HepG2 (cell line): ENCODE measurements at regions not wholly inside any gene's neighbourhood (a gene's known extent, or its start where the extent isn't known, plus 50 kb on each side); places are given as distances from the start of the nearest gene placed in this dataset.

Experiments
- ATAC-seq: fragments of 200-7000 bp; cut with Tn5 transposase; 3 replicates; pipeline ENCODE4 v1.9.1; 2020; ENCODE audit warnings: mild to moderate bottlenecking, moderate library complexity
- BruUV-seq: library from RNA; stranded (reverse); fragments of 400-500 nt; replicated peaks from 2 replicates; lab custom pipeline; 2021; lab: Mats Ljungman, UMichigan
- CTCF ChIA-PET: fragments of 300-600 bp; formaldehyde crosslinking; extraction: SDS; loops from one replicate; lab custom pipeline; 2021; ENCODE audit warnings: low total read pairs, inconsistent platforms, low intra/inter-chr PET ratio; lab: Yijun Ruan, JAX
- POLR2A ChIA-PET: fragments of 350-600 bp; sonication (Branson Sonifier 250); formaldehyde crosslinking; loops from one replicate; lab custom pipeline; 2020; ENCODE audit warnings: antibody characterized with exemption, inconsistent platforms; lab: Yijun Ruan, JAX
- DNase-seq: peaks from one replicate; pipeline ENCODE4 v3.0.0-alpha.2; 2015; ENCODE audit warnings: low spot score
- FAIRE-seq: peaks from 3 replicates; lab custom pipeline; 2011; peaks lifted over from hg19 to GRCh38; lab: Jason Lieb, UNC
- H2AFZ ChIP-seq: one replicate; pipeline ENCODE4 v1.6.1; 2011; ENCODE audit warnings: low read length, inconsistent platforms
- H3K27ac ChIP-seq: fragments of 300-600 bp; 3 replicates; pipeline ENCODE4 v1.8.0; 2011; ENCODE audit warnings: mixed run types, mild to moderate bottlenecking, mixed read lengths, low read length, inconsistent platforms; ENCODE audit not compliant: insufficient read depth; ENCODE audit errors: extremely low read length
- H3K27me3 ChIP-seq, 2 experiments: fragments of 200-600 bp in 1 of 2; 2 replicates in 1 of 2; 3 replicates in 1 of 2; pipeline versions ENCODE4 v1.6.0 to v1.8.0; 2011; ENCODE audit warnings: low read length in 2 of 2, mild to moderate bottlenecking in 2 of 2, moderate library complexity in 2 of 2, inconsistent platforms in 1 of 2; ENCODE audit not compliant: insufficient read depth in 2 of 2, control insufficient read depth in 1 of 2
- H3K36me3 ChIP-seq, 2 experiments: fragments of 200-600 bp in 1 of 2; replicated peaks in 1 of 2; 2 replicates in 1 of 2; 3 replicates in 1 of 2; pipeline versions ENCODE4 v1.5.1 to v1.8.0; 2011; ENCODE audit warnings: low read length in 2 of 2, inconsistent platforms in 1 of 2; ENCODE audit not compliant: insufficient read depth in 2 of 2, control insufficient read depth in 1 of 2
- H3K4me1 ChIP-seq: 2 replicates; pipeline ENCODE4 v1.5.1; 2012; ENCODE audit warnings: low read length, inconsistent platforms; ENCODE audit not compliant: insufficient read depth
- H3K4me2 ChIP-seq: 2 replicates; pipeline ENCODE4 v1.6.0; 2011; ENCODE audit warnings: low read depth, low read length, inconsistent platforms
- H3K4me3 ChIP-seq, 3 experiments: fragments of 200-600 bp in 1 of 3; sonication (generic), shearing (Covaris generic) in 1 of 3; replicated peaks in 1 of 3; 2 replicates each; pipeline ENCODE4 v1.5.1; 2011 to 2016; ENCODE audit warnings: low read length in 3 of 3, inconsistent platforms in 2 of 3, low read depth in 2 of 3, mild to moderate bottlenecking in 2 of 3, control low read depth in 1 of 3, mixed read lengths in 1 of 3; ENCODE audit not compliant: insufficient read depth in 1 of 3
- H3K79me2 ChIP-seq: one replicate; pipeline ENCODE4 v1.6.1; 2011; ENCODE audit warnings: low read length, inconsistent platforms; ENCODE audit not compliant: insufficient read depth
- H3K9ac ChIP-seq: 2 replicates; pipeline ENCODE4 v1.6.0; 2011; ENCODE audit warnings: mild to moderate bottlenecking, low read depth, low read length, inconsistent platforms; ENCODE audit not compliant: insufficient read depth
- H3K9me3 ChIP-seq: 2 replicates; pipeline ENCODE4 v1.5.1; 2012; ENCODE audit warnings: mild to moderate bottlenecking, low read length
- H4K20me1 ChIP-seq: 2 replicates; pipeline ENCODE4 v1.6.0; 2011; ENCODE audit warnings: inconsistent platforms, mild to moderate bottlenecking, low read length, moderate library complexity; ENCODE audit not compliant: insufficient read depth
- AGO2 ChIP-seq: fragments of 200-400 bp; formaldehyde crosslinking; optimal IDR thresholded peaks from 2 replicates; pipeline ENCODE3; 2017; ENCODE audit warnings: mild to moderate bottlenecking, low read depth, low read length, moderate library complexity
- IRF9 ChIP-seq: sonication (generic); formaldehyde crosslinking; IDR thresholded peaks from 2 replicates; pipeline ENCODE4 v1.8.0; 2022; ENCODE audit warnings: missing genetic modification reagents, mild to moderate bottlenecking, borderline replicate concordance
- NPAS2 ChIP-seq: sonication (generic); formaldehyde crosslinking; IDR thresholded peaks from 2 replicates; pipeline ENCODE4 v1.8.0; 2022; ENCODE audit warnings: mild to moderate bottlenecking, missing genetic modification reagents, borderline replicate concordance
- PHF21A ChIP-seq: sonication (generic); formaldehyde crosslinking; IDR thresholded peaks from 2 replicates; pipeline ENCODE4 v1.5.0; 2020; ENCODE audit warnings: mild to moderate bottlenecking, missing genetic modification reagents
- RBFOX2 ChIP-seq: fragments of 200-400 bp; formaldehyde crosslinking; IDR thresholded peaks from 2 replicates; pipeline ENCODE4 v1.6.1; 2017; ENCODE audit warnings: low read depth, mild to moderate bottlenecking, low read length
- ZNF205 ChIP-seq: IDR thresholded peaks from 2 replicates; pipeline ENCODE4 v1.6.1; 2018; ENCODE audit warnings: missing biosample characterization, missing genetic modification reagents
- ZNF362 ChIP-seq: sonication (generic); formaldehyde crosslinking; IDR thresholded peaks from 2 replicates; pipeline ENCODE4 v1.4.0; 2020; ENCODE audit warnings: missing genetic modification reagents, mild to moderate bottlenecking, borderline replicate concordance
- ZNF598 ChIP-seq: sonication (generic); formaldehyde crosslinking; IDR thresholded peaks from 2 replicates; pipeline ENCODE4 v1.5.1; 2020; ENCODE audit warnings: mild to moderate bottlenecking, missing genetic modification reagents, borderline replicate concordance
- ZNF775 ChIP-seq: sonication (generic); formaldehyde crosslinking; IDR thresholded peaks from 2 replicates; pipeline ENCODE4 v1.4.0; 2020; ENCODE audit warnings: missing genetic modification reagents, mild to moderate bottlenecking, moderate library complexity, borderline replicate concordance
- ZZZ3 ChIP-seq: sonication (generic); formaldehyde crosslinking; IDR thresholded peaks from 2 replicates; pipeline ENCODE4 v1.4.0; 2020; ENCODE audit warnings: missing genetic modification reagents, mild to moderate bottlenecking, borderline replicate concordance
- WGBS: methylation state at CpG from one replicate; pipeline ENCODE4 v1.1.6; 2017; ENCODE audit warnings: low lambda C conversion rate; 5-methylcytosine and 5-hydroxymethylcytosine counted together
- in situ Hi-C: cut with HindIII; loops from 2 replicates; pipeline ENCODE4 v1.10.0; 2017; ENCODE audit warnings: low pct_unique_long_range_greater_than_20kb; ENCODE audit not compliant: extremely low pct_ligation_motif_present
- intact Hi-C: fragments of 100-400 bp; cut with micrococcal nuclease; formaldehyde crosslinking; loops from one replicate; pipeline ENCODE4 v1.10.0; 2022; ENCODE audit not compliant: unreplicated experiment
- TF ChIP-seq, protein P1 (sequence below): sonication (generic); formaldehyde crosslinking; IDR thresholded peaks from 2 replicates; pipeline ENCODE4 v1.4.0; 2020; ENCODE audit warnings: mild to moderate bottlenecking, missing genetic modification reagents
- TF ChIP-seq, protein P2 (sequence below), 2 experiments: IDR thresholded peaks; 2 replicates each; pipeline ENCODE4 v1.6.1; 2011 to 2012; ENCODE audit warnings: low read length in 2 of 2, borderline replicate concordance in 1 of 2, low read depth in 1 of 2, mild to moderate bottlenecking in 1 of 2, moderate library complexity in 1 of 2

- TF ChIP-seq RBFOX2 (peak; percentile 10), ZNF205 (no peak), AGO2 (peak; percentile 80), ZZZ3 (CRISPR knock-in tag) (peak; percentile 0; the same call in 1 of the 2 replicates), ZNF598 (no peak), IRF9 (CRISPR knock-in tag) (0 out of 2 replicates have a peak, but pooled peaks have one; percentile 5), ZNF775 (CRISPR knock-in tag) (0 out of 2 replicates have a peak, but pooled peaks have one; percentile 2)
- TF ChIP-seq, protein P1, sequence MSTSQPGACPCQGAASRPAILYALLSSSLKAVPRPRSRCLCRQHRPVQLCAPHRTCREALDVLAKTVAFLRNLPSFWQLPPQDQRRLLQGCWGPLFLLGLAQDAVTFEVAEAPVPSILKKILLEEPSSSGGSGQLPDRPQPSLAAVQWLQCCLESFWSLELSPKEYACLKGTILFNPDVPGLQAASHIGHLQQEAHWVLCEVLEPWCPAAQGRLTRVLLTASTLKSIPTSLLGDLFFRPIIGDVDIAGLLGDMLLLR (CRISPR knock-in tag): no peak
These were observed 65.5 kb downstream of the ADRA2C start (continued) for GRCh38 chr4:3831529-3832150.

- no peaks in the 10 kb centered on the region for H3K27me3 ChIP-seq
- no peaks in the 10 kb centered on the region for H3K36me3 ChIP-seq
- POLR2A ChIA-PET: interaction anchor here (1.2 to 6.4 kb wide), 2 partner anchors 9 to 48 kb away, joined by 6 to 88 read pairs; no protein-coding TSS in a partner anchor
- FAIRE-seq (no peak), ATAC-seq (no peak), DNase-seq (no peak)
- H3K79me2 ChIP-seq: no peaks in the 10 kb centered on the region
- H3K4me1 ChIP-seq: peaks cover 99% of the 10 kb centered on the region
- intact Hi-C loops (no loop called here), in situ Hi-C loops (no loop called here)
- no peaks in the 10 kb centered on the region for H3K9me3 ChIP-seq
- WGBS: 96% methylated on average over 9 of the region's 12 CpGs
- no TSS peak for BruUV-seq
- no peak overlapping the region for H3K4me2 ChIP-seq
- H2AFZ ChIP-seq: no peak overlapping the region
- H3K27ac ChIP-seq: peak overlapping the region; percentile 16
- no peaks in the 10 kb centered on the region for H4K20me1 ChIP-seq
- H3K9ac ChIP-seq: no peak overlapping the region
- CTCF ChIA-PET: no interaction called here
- no peak overlapping the region for H3K4me3 ChIP-seq
- TF ChIP-seq AGO2 (peak; percentile 42), NPAS2 (no peak), ZNF362 (no peak), PHF21A (CRISPR knock-in tag) (no peak)
- TF ChIP-seq, protein P2, sequence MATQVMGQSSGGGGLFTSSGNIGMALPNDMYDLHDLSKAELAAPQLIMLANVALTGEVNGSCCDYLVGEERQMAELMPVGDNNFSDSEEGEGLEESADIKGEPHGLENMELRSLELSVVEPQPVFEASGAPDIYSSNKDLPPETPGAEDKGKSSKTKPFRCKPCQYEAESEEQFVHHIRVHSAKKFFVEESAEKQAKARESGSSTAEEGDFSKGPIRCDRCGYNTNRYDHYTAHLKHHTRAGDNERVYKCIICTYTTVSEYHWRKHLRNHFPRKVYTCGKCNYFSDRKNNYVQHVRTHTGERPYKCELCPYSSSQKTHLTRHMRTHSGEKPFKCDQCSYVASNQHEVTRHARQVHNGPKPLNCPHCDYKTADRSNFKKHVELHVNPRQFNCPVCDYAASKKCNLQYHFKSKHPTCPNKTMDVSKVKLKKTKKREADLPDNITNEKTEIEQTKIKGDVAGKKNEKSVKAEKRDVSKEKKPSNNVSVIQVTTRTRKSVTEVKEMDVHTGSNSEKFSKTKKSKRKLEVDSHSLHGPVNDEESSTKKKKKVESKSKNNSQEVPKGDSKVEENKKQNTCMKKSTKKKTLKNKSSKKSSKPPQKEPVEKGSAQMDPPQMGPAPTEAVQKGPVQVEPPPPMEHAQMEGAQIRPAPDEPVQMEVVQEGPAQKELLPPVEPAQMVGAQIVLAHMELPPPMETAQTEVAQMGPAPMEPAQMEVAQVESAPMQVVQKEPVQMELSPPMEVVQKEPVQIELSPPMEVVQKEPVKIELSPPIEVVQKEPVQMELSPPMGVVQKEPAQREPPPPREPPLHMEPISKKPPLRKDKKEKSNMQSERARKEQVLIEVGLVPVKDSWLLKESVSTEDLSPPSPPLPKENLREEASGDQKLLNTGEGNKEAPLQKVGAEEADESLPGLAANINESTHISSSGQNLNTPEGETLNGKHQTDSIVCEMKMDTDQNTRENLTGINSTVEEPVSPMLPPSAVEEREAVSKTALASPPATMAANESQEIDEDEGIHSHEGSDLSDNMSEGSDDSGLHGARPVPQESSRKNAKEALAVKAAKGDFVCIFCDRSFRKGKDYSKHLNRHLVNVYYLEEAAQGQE (IDR thresholded peaks at IDR 0.05; ENCODE audit: borderline replicate concordance in 1 of 2, low read depth in 1 of 2, low read length in 2 of 2): peak in 1 of 2 experiments; percentile 18; a peak in 1 of 4 replicates
These were observed 66.5 kb downstream of the ADRA2C start for GRCh38 chr4:3832536-3833220.
